ENCODE measurements at regions not wholly inside any gene's neighbourhood (a gene's known extent, or its start where the extent isn't known, plus 50 kb on each side); places are given as distances from the start of the nearest gene placed in this dataset.
"Not testable (repeated sequence)": the region's sequence is repeated elsewhere in the genome, so short reads cannot be mapped to it uniquely, and the experiment has no call there.

GRCh38 chrX:34826964-34827363 is 115.6 kb upstream of the FAM47B start:
- no peak for DNase-seq (ENCODE audit: low spot score)
- TF ChIP-seq CTCF (IDR thresholded peaks at IDR 0.05; ENCODE audit: extremely low read depth, insufficient read depth, missing control alignments) = no peak
- in situ Hi-C loops (cut with MboI; ENCODE audit: low pct_unique_long_range_greater_than_20kb, low sequenced_read_pairs, unreplicated experiment) = no loop called here

GRCh38 chrX:34839451-34839850 is 103.1 kb upstream of the FAM47B start:
- no peak for DNase-seq (ENCODE audit: low spot score)
- no peak for TF ChIP-seq CTCF (IDR thresholded peaks at IDR 0.05; ENCODE audit: extremely low read depth, insufficient read depth, missing control alignments)
- in situ Hi-C loops (cut with MboI; ENCODE audit: low pct_unique_long_range_greater_than_20kb, low sequenced_read_pairs, unreplicated experiment) = no loop called here

- DNase-seq (ENCODE audit: low spot score); in situ Hi-C loops (cut with MboI; ENCODE audit: low pct_unique_long_range_greater_than_20kb, low sequenced_read_pairs, unreplicated experiment): not testable (repeated sequence)
Measured at GRCh38 chrX:34841205-34841604, 101.4 kb upstream of the FAM47B start.

DNA sequence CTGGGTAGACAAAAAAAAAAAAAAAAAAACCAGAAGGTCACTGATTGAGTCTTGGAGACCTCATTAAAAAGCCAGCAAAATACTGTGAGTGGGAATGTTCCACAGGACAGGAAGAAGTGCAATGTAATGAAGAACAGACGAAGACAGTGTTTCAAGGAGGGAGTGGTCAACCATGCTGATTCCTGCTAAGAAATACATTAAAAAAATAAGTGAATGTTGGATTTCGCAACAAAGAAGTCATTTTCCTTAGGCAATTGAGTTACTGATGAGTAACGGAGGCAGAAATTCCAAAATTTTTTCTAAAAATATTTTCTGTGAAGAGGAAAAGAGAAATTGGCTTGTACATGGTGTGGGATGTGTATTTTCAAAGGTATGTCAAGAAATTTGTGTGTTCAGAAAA is 94.3 kb upstream of the FAM47B start:
- no peak for DNase-seq (ENCODE audit: low spot score)
- in situ Hi-C loops (cut with MboI; ENCODE audit: low pct_unique_long_range_greater_than_20kb, low sequenced_read_pairs, unreplicated experiment) = no loop called here
- no peak for TF ChIP-seq CTCF (IDR thresholded peaks at IDR 0.05; ENCODE audit: extremely low read depth, insufficient read depth, missing control alignments)

- DNase-seq (ENCODE audit: low spot score) = no peak
Measured at GRCh38 chrX:34849371-34849770, 93.2 kb upstream of the FAM47B start.

GRCh38 chrX:34859191-34859590 is 83.4 kb upstream of the FAM47B start:
- in situ Hi-C loops (cut with MboI; ENCODE audit: low pct_unique_long_range_greater_than_20kb, low sequenced_read_pairs, unreplicated experiment) = no loop called here
- no peak for DNase-seq (ENCODE audit: low spot score)
- TF ChIP-seq CTCF (IDR thresholded peaks at IDR 0.05; ENCODE audit: extremely low read depth, insufficient read depth, missing control alignments) = no peak

More at GRCh38 chrX:34849371-34849770, 93.2 kb upstream of the FAM47B start:
- in situ Hi-C loops (cut with MboI; ENCODE audit: low pct_unique_long_range_greater_than_20kb, low sequenced_read_pairs, unreplicated experiment) = no loop called here
- TF ChIP-seq CTCF (IDR thresholded peaks at IDR 0.05; ENCODE audit: extremely low read depth, insufficient read depth, missing control alignments) = no peak

DNA sequence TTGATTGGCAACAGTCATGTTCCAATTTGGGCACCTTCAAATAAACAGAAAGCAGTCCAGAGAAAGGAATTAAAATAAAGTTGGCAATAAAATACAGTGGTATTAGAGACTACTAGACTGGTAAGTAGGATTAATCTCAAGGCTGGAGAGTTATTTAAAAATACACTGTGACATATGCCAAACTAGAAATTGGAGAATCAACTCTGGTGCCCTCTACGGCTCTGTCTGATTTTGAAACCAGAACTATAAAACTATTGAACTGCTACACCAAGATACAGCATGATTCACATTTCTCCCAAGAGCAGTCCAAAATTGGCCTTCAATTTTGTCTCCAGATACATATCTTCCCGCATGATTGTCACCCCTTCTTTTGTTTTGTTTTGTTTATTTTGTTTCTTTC is 78.7 kb upstream of the FAM47B start:
- TF ChIP-seq CTCF (IDR thresholded peaks at IDR 0.05; ENCODE audit: extremely low read depth, insufficient read depth, missing control alignments) = no peak
- in situ Hi-C loops (cut with MboI; ENCODE audit: low pct_unique_long_range_greater_than_20kb, low sequenced_read_pairs, unreplicated experiment) = no loop called here

More for the DNA sequence above, 78.7 kb upstream of the FAM47B start:
- no peak for DNase-seq (ENCODE audit: low spot score)
